Stimulated activated CD4-positive, alpha-beta T cell treated with anti-CD3 and anti-CD28 coated beads, Interleukin-12 subunit alpha, Interleukin-12 subunit beta, amount 100 ng/mL, for 24 hours (primary cell): ENCODE measurements at regions not wholly inside any gene's neighbourhood (a gene's known extent, or its start where the extent isn't known, plus 50 kb on each side); places are given as distances from the start of the nearest gene placed in this dataset.
"Not testable (repeated sequence)": the region's sequence is repeated elsewhere in the genome, so short reads cannot be mapped to it uniquely, and the experiment has no call there.

Source experiments
- DNase-seq, 2 experiments: peaks; one replicate each; pipeline ENCODE4 v3.0.0-alpha.2; 2020; ENCODE audit warnings: low read depth in 2 of 2

DNA sequence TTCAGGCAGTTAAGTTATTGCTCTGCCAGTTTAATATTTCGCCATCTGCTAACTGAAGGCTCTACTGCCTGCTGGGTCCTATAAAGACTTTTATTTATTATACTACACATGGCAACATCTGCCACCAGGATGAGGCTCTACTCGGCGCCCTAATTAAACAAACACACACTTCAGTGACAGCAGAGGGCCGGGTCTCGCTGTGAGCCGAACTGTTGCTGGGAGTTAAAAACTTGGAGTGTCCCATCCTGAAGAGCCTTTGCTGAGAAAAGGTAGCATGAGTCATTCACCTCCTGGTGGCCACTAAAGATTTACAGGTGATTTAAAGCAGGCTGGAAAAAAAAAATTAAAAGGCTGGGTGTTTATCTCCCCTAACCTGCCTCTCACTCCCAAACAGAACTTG lies 183.7 kb downstream of the NPIPA8 start:
- not testable (repeated sequence) for DNase-seq

- not testable (repeated sequence) for DNase-seq
Observed at GRCh38 chr16:18148132-18148531, 188.4 kb downstream of the NPIPA8 start.

DNA sequence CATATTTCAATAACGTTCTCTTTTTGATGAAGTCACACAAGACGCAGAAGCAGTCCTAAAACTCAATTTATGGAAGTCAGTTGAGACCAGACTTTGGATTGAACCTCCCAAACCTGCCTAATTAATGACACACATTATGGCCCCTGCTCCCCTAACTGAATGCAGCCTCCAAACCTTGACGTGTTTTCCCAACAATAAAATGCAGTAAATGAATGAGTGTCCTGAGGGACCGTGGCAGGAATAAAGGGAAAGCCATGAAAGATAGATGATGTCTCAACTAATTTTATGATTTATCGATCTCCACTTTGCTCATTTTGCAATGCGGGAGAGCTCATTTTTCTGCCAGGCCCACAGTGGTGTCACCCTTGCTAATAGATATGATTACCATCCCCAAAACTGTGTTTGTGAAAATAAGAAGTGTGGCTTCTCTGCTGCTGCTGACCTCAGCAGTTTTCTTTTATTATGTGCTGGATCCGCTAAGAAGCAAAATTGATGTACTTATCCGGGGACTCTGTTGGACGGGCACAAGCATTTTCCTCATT lies 189.9 kb downstream of the NPIPA8 start:
- DNase-seq: not testable (repeated sequence)

DNA sequence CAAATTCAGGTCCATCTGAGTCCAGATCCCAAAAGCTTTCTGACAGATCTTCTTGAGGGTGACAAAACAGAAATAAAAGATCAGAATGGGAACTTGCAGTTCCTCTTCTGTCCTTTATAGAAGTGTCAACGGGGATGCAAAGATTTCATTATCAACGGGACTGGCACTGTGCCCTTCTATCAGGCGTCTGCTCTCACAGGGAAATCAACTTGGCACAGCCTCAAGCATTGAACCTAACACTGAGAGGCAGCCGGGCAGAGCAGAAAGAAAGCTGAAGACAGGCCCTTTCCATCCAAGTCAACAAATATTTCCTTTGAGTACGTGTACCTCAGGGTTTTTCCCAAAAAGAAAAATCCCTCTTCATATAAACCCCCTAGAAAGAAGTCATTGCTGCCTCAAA lies 194.5 kb downstream of the NPIPA8 start:
- not testable (repeated sequence) for DNase-seq

GRCh38 chr16:18136288-18136687 lies 200.2 kb downstream of the NPIPA8 start:
- DNase-seq: not testable (repeated sequence)

DNA sequence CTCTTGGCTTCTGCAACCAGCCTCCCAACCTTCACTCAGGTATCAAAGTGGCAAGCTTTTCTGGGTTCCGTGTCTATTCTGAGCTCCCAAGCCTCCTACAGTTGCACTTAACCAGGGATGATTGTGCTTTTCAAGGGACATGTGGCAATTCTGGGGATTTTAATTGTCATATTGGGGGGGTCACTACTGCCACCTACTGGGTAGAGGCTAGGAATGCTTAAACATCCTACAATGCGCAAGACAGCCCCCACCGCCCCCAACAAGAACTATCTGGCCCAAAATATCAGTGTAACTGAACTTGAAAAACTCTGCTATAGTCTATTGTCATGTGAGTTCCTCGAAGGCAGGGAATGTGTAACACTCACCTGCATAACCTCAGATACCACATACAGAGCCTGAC lies 201.5 kb downstream of the NPIPA8 start:
- not testable (repeated sequence) for DNase-seq

GRCh38 chr16:18131587-18131986 lies 204.9 kb downstream of the NPIPA8 start:
- not testable (repeated sequence) for DNase-seq

- not testable (repeated sequence) for DNase-seq
Observed at GRCh38 chr16:18130478-18131120, 205.9 kb downstream of the NPIPA8 start.

DNA sequence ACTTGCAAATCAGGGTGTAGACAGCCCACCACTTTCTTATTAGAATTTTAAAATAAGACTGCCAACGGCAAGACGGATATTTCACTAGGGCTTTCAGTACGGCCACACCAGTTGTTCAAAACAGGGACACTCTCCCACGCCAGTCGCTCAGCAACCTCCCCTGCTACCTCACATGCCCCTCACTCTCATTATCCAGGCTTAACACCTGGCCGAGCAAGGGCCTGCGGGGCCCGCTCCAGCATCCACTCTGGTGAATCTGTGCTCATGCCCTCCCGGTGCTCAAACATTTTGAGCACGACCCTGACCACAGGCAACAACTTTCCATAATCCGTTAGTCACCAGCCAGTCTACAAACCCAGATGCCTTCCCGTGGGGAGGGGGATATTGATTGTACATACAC lies 209.5 kb downstream of the NPIPA8 start:
- DNase-seq: not testable (repeated sequence)

DNA sequence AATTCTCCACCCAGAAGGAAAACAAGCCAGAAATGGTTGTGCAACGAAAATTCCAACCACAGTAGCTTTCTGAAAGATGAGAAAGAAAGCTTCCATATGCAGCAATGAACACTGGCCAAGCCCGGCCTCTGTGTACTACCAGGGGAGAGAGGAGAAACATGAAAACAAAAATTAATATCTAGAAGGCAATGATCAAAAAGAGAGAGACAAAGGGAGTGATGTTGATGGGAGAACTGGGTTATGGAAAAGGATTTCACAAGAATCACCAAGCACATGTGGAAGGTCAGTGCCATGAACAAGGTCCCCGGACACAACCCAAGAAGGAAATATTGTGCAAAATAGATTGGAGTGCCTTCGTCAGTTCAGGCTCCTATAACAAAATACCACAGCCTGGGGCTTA lies 217.4 kb downstream of the NPIPA8 start:
- DNase-seq: not testable (repeated sequence)

DNA sequence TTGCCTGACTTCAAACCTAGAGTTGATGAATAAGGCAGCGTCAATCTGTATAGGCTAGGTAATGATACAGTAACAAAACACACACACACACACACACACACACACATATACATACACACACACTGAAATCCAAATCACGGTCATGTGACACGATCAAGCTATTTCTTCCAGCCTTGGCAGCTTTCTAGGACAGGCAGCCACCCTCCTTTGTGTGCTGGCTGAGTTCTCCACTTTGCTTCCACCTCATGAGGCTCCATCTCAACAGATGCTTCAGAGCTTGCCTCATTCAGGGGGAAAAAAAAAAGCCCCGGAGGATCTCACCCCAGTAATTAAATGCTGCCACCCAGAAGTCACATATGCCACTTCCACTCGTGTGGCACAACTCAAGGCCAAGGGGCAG lies 217.9 kb downstream of the NPIPA8 start:
- not testable (repeated sequence) for DNase-seq

DNA sequence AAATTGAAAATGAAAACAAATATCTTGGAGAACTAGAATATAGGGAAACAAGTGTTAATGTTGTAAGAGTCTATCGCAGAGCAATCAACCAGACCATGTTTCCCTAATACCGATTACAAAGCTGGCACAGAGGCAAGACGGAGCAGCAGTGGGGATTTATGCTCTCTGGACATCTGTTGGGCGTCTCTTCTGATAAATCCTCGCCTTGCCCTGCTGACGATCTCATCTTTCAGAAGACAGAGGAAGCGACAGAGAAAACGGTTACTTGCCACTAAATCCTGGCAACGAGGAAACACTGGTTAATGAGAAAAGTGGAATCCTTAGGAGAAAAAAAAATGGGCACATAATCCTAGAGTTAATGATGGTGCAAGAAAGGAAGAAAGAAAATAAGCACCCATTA lies 218.5 kb downstream of the NPIPA8 start:
- DNase-seq: not testable (repeated sequence)

DNA sequence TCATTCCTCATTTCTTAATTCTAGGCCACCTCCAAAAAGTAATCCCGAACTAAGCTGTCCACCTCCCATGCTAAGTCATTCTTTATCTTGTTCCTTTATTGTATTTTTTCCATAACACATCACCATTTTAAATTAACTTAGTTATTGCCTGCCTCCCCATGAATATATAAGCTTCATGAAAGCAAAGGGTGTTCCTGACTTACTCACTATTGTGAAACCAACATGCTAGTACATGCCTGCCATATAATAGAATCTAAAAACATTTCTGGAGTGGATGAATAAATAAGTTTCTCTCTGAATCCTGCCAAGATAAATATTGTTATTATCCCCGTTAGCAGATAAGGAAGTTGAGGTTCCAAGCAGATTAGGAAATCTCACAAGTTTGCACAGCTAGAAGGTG lies 232.1 kb downstream of the NPIPA8 start:
- not testable (repeated sequence) for DNase-seq

- DNase-seq: not testable (repeated sequence)
Observed at GRCh38 chr16:18101077-18101476, 235.5 kb downstream of the NPIPA8 start.

GRCh38 chr16:18092605-18093004 lies 243.9 kb downstream of the NPIPA8 start:
- not testable (repeated sequence) for DNase-seq

- not testable (repeated sequence) for DNase-seq
Observed at GRCh38 chr16:18080658-18081363, 255.7 kb downstream of the NPIPA8 start.

DNA sequence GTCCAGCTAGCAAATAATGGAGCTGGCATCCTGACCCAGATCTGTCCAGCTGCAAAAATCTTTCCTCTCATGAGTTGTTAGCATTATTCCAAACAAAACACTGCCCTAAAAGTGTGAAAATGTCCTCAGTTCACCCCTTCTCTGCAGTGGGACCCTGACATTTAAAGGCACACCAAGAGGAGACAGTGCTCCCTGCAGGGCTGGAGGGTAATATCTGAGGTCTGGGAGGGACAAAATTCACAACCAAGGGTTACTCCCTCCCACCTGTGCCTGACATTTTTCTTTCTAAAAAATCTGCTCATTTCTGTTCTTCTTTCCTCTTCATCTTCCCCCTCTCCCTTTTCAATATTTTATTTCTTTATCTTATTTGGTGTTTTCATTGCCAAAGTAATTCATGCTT lies 258.6 kb downstream of the NPIPA8 start:
- DNase-seq: not testable (repeated sequence)

DNA sequence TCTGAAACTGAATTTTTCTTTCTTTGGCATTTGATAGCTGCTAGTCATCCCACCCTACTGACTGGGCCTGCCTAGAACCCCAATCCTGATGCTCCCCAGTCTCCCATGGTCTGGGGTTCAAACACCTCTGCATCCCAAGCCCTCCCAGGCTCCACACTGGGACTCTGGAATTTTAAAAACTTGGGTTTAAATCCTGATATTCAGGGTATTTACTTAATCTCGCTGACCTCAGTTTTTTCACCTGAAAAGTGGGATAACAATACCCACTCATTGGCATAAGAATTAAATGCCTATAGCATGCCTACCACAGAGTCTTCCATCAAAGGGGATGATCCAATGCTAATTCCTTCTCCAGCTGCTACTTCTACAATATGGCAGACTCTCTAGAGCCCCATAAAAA lies 264.4 kb downstream of the NPIPA8 start:
- no peak for DNase-seq

DNA sequence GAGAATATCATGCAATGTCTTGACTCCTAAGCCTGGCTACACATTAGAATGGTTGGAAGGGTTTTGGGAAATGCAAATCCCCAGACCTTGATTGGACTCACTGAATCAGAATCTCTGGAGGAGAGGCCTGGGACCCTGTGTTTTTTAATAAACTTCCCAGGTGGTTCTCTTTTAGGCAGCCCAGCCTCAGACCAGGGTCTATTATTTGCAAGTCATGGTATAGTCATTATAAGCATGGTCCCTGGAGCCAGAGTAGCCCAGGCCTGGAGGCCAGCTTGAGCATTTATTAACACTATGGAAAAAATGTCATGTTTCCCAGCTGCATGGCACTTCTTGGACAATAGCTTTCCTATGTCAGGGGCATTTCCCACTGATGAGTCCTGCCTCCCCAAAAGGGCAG lies 266.9 kb downstream of the NPIPA8 start:
- no peak for DNase-seq

DNA sequence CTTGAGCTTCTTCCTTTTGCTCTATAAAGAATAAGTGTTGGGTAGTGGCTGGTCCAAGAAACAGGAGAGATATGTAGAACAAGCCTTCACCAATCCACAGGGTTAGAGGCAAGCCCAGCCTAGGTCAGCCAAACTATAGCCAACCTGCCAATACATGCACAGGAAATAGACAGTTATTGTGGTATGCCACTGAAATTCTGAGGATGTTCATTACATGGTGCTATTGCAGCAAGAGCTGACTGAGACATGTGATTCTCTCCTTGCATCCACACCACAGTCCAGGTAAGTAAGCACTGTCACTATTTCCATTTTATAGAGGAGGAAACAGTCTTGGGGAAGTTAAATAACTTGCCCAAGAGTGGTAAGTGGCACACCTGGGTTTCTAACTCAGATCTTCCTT lies 268.1 kb downstream of the NPIPA8 start:
- no peak for DNase-seq

DNA sequence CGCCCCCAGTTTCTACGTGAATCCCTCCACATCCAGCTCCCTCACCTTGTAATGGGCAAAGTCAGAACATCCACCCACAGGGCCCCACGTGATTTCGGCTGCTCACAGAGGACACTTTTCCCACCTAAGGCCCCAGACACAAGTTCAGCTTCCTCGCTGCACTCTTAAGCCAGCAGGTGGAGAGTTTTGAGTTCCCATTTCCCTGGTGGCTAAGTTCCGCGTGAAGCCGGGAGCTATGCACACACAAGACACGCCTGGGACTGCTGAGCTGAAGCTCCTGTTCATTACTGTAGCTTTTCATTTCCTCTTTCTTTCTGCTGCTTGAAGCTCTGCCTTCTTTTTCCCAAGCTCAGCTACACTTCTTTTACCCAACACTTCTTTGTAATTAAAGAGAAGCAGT lies 273.8 kb downstream of the NPIPA8 start:
- DNase-seq: no peak

GRCh38 chr16:18060351-18060750 lies 276.2 kb downstream of the NPIPA8 start:
- DNase-seq: no peak

DNA sequence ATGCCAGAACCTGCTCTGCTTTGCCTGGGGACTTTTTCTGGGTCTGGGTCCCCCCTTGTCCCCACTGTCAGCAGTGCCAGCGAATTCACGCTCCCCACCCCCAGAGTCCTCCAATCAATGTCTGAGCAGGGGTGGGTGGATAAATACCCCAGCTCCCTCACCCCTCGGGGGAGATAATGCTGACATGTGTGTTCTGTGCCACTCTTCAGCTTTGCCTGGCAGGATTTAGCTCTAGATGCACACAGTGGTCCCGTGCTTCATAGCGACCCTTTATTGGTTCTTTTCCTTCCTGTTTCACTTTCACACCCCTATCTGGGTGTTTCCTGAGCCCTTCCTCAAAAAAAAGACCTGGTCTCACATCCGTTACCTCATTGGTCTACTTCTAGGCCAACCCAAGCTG lies 277.0 kb downstream of the NPIPA8 start:
- no peak for DNase-seq
